ENCODE measurements at regions not wholly inside any gene's neighbourhood (a gene's known extent, or its start where the extent isn't known, plus 50 kb on each side); places are given as distances from the start of the nearest gene placed in this dataset.
"Not testable (repeated sequence)": the region's sequence is repeated elsewhere in the genome, so short reads cannot be mapped to it uniquely, and the experiment has no call there.

DNA sequence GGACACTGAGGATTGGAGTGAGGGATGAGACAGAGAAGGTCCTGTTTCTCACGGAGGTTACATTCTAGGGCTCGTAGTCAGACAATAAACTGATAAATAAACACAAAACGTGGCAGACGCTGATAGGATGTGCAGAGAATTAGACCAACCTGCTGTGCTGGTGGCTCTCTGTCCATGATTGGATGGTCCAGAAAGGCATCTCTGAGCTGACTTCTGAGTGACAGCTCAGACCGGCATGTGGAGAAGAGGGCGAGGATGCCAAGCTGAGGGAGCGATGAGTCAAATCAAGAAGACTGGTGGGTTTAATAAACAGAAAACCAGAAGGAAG lies 132.3 kb upstream of the TAF11L2 start:
- peak; percentile 82 for DNase-seq (ENCODE audit: low spot score)

DNA sequence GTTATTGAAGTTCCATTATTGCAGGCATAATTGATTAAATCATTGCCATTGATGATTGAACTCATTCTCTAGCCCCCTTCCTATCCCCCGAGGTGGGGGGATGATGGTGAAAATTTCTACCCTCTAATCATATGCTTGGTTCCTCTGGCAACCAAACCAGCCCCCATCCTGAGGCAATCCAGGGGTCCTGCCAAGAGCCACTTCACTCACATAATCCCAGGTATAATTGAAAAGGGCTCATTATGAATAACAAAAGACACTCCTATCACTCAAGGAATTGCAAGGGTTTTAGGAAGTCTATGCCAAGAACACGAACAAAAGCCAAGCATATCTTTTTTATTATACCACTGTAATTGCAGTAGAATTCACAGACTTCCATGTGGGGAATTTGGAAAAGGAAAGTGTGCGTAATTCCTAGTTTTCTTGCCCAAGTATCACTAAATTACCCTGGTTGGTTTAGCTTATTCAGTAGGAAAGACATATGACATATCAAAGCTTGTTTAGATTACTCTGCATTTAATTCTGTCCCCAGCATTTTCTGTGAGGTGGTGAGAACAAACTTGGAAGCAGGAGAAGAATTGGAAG lies 130.7 kb upstream of the TAF11L2 start:
- no peak for DNase-seq (ENCODE audit: low spot score)

DNA sequence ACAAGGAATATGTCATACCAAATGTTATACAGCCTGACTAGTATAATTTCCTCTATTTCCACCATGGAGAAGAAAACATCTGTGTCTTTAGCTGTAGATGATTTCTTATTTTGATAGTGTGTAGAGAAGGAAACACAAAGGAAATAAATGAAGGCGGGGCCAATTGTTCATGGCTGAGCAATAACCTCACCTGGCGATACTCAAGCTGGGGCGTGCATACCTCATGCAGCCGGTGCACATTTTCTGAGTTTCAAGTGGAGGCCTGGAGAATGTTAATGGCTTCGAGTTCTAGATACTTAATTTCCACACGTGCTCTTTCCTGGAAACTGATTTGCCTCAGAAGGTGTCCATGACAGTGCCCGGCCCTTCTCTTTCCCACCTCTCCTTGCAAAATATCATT lies 127.4 kb upstream of the TAF11L2 start:
- no peak for DNase-seq (ENCODE audit: low spot score)

DNA sequence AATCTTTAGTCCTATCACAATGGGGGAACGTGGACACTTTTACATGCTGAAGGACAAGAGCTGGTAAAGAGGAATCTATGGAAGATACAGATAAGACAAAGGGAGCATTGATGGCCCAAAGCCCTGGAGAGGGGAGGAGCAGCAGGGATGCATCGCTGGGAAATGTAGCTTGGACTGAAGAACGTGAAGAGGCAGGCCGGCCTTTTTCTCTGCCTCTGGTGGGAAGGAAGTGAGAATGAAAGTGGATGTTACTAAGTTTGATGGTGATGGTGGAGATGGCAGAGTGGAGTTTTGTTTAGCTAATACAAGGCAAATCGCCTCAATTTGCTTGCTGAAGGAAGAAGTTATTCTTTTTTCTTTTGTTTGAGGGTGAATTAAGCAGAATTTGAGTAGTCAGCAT lies 124.6 kb upstream of the TAF11L2 start:
- no peak for DNase-seq (ENCODE audit: low spot score)

DNA sequence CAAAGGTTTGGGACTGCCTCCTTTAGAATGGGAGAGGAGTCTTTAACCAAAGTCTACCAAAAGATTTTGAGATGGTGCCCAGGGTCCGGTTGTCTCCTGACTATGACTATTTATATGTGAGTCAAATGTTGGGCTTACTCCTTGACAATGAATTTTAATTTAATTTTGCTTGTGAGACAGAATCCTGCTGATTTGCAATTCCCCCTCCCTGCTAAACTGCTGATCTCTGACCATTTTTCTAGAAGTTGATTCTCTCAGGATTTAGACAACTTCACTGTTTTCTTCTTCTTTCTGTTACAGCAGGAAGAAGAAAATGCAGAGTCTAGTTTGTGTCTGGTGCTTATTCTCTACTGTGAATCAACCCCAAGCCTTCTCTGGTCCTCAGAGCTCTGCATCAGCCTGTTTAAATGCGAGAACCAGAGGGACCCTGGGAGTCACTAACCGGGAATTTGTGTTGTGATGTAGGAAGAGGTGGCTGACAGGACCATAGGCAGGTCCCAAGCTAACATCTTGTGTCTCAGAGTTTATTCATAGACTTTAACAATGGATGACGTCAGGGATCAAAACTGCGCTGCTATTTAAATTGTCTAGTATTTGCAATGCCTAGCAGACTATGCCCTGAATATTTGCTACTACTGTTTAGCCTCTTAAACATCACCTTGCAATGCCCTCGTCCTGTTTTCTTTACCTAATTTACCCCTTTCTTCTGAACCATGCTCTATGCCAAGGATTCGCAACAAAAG lies 124.0 kb upstream of the TAF11L2 start:
- no peak for DNase-seq (ENCODE audit: low spot score)

DNA sequence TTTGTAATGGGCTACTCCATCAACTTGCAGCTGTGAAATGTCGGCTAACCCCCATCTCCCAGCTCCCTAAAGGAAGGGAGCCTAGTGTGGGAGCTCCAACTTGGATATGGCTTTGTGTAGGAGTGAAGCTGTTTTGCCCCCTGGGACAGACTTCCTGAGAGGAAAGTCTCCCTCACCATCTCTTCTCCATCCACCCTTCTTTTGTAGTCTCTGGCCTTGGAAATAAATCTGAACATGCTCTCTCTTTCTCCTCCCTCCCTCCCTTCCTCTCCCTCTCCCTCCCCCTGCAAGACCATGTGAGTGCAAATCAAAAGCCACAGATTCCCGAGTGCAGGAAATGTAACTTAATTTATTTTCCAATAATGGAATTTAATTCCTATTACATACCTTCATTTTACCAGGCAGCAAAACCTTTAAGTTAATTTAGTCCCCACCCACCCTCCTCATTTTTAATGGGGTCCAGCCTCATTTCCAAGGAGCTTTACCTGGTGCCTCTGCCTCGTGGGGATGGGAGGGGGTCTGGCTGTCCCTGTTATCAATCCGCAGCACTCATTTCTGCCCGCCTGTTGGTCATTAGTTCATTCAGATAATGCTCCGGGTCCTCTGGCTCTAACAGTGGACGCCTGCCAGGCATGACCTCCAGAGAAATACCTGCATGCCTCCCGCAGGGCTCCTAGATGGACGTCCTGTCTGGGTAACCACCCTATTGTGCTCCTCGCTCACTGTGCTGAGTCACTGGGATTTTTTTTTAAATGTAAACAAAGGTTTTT lies 122.9 kb upstream of the TAF11L2 start:
- no peak for DNase-seq (ENCODE audit: low spot score)

DNA sequence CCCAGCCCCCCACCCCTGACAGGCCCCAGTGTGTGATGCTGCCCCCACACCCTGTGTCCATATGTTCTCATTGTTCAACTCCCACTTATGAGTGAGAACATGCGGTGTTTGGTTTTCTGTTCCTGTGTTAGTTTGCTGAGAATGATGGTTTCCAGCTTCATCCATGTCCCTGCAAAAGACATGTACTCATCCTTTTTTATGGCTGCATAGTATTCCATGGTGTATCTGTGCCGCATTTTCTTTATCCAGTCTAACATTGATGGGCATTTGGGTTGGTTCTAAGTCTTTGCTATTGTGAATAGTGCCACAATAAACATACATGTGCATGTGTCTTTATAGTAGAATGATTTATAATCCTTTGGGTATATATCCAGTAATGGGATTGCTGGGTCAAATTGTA lies 122.1 kb upstream of the TAF11L2 start:
- not testable (repeated sequence) for DNase-seq (ENCODE audit: low spot score)

DNA sequence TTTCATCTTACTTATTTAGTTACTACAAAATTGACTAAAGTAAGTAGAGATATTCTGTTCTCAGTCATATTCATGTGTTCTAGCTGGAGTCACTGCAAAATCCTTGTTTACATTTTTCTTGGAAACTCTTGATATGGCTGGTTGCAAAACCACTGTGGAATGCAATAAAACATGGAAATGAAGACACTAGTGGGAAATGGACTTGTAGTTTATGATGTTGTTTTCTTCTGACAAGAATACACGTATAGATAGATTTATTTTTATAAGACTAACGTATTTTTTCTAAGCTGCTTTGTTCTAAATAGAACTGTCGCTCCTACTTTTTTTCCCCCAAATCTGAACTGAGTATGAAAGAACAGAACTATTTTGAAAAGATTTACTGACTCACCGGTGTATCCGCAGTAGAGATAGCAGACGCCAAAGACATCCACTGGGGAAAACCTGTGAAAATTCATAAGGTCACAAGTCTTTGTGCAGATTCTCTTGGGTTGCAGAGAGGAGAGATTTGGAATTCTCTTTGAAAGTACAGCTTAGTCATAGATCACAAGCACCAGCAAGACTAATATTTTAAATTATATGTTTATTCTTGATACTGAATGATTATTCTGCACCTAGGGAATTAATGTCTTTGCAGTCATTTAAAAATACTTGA lies 119.6 kb upstream of the TAF11L2 start:
- DNase-seq (ENCODE audit: low spot score) = no peak

DNA sequence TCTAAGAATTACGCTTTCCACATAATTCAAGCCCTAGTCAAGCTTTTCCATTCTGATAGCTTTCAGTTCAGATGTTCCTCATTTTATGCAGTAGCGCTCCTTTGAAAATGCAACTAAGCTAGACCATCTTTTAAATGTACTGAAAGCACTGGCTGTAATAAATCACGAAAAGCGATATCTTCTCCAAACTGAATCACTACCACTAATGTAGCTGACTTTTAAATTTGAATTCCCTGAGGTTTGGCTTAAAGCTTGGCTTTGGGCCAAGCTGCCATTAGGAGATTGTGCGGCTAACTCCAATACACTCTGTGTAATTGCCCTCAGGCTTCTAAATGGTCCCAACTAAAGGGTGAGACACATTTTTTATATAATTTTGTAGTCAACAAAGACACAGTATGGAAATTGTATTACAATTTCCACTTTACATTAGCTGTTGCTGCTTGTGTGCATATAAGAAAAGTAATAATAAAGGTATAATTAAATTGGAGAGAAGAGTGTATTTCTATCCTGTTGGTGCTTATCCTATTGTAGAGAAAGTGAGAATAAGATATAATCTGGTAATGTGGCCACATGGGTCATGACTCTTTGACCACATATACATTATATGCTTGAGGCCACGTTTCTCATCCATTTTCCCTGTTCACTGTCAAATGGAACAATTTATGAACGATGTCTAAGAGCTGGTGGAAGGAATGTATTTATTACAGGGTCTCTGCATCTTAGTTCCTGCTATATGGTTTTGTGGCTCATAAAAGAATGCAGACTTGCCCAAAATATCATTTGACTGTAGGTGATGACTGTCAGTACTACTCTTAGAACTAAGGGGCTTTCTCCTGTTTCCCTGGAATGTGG lies 118.7 kb upstream of the TAF11L2 start:
- DNase-seq (ENCODE audit: low spot score) = no peak

DNA sequence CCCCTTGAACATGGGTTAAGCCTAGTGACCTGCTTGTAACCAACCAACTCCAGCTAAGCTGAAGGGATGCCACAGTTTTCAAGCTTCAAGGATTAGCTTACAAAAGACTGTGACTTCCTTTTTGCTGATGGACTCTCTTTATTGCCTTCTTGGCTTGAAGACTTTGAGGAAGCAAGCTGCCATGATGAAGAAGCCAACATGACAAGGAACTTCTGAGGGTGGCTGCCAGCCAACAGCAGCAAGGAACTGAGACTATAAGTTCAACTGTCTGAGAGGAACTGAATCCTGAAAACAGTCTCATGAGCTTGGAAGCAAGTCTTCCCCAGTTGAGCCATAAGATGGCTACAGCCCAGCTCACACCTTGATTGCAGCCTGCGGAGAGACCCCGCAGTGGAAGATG lies 116.1 kb upstream of the TAF11L2 start:
- no peak for DNase-seq (ENCODE audit: low spot score)

DNA sequence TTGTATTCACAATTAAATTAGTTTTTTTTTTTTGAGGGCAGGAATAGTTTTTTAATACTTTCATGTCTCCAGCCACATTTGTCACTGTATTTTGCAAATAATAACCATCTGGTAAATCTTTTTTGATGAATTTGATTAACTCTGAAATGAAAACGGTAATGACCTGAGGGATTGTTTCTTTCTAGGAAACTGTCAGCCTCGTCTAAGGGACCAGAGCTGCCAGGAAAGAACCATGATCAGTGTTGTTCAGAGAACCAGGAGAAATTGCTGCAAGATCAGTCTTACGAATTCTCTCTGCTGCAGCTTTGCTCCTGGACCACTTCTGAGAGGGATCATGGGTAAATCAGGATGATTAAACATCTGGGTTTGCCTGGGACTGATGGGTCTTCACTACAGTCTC lies 114.5 kb upstream of the TAF11L2 start:
- DNase-seq (ENCODE audit: low spot score) = no peak

DNA sequence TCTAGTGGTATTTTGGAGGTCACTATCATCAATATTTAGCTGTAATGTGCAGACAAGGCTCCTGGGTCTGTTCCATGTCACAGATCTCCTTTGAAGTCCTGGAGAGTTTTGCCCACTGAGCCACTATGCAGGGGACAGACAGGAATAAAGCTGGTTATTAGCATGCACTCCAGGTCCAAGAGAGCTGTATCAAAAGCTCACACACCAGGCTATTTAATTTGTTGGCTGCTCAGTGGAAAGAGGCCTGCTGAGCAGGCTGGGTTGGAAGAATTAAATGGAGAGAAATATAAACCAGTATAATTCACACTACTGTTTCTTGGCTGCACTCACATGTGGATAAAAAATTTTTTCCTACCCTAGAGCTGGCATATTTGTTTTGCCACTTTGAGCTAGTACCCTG lies 113.8 kb upstream of the TAF11L2 start:
- peak; percentile 3 for DNase-seq (ENCODE audit: low spot score)

DNA sequence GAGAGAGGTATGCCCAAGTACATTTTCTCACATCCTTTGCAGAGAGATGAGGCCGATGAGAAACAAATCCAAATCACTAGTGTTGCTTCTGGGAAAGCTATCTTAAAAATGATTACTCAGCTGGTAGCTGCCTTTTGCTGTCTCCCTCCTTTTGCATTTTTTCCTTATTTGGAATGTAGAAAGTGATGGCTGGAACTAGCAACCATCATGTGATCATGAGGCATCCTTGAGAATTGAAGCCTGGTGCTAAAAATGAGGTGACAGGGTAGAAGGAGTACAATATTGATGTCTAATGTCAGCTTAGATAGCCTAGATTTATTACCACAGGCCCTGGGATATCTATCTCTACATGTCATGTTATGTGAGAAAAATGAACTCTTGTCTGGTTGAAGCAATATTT lies 109.3 kb upstream of the TAF11L2 start:
- no peak for DNase-seq (ENCODE audit: low spot score)

DNA sequence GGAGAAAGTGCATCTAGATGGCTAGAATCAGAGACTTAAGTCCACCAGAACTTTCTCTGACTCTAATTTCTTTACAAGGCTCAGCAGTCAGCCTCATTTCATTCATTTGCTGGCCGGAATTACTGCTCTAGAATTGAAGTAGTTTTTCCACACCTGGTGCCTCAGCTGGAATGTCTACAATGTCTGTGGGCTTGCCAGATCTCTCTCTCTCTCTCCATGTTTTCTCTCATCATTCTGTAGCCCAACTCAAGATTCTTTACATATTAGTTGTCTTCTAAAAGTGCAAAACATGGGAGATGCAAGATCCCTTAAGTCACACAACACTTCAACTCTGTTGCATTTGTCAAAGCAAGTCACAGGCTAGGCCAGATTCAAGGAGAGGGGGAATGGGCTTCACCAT lies 103.9 kb upstream of the TAF11L2 start:
- DNase-seq (ENCODE audit: low spot score) = no peak

DNA sequence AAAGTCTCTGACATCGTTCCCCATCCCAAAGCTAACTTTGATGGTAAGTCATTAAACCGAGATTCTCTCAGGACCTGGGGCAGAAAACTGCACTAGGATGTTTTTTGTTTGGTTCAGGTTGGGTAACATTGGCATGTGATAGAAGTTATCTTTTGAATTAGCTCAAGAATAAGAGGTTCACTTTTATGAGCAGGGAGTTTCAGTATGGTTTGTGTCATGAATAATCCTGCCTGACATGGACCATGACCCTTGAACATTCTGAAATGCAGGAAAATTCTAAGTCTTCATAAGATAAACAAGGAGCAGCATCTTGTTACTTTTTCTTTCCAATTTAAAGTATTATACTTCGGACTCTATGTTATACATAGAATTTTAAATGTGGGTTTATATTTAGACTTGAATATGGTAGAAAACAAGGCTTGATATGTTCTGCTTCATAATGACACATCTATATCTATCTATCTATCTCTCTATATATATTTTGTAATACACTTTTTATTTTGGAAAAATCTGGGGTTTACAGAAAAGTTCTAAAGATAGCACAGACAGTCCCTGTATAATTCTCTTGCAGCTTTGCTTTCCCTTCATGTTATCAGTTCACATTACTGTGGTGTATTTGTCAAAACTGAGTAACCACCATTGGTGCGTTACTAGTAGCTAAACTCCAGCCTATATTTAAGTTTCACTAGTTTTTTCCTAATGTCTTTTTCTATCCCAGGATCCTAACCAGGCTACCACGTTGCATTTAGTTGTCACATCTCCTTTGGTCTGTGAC lies 102.7 kb upstream of the TAF11L2 start:
- no peak for DNase-seq (ENCODE audit: low spot score)

DNA sequence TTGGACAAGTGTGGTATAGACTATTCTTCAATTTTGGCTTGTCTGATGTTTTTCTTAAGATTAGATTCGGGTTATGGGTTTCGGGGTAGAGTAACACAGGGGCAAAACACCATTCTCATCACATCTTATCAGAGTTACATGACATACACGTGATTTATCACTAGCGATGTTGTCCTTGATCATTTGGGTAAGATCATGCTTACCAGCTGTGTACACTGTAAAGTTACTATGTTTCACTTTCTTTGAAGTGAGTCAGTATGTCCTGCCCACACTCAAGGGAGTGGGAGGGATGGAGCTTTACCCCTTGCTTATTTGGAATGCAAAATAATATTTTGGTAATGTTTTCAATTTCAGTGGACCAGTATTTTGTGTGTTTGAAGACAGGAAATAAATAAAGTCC lies 101.8 kb upstream of the TAF11L2 start:
- DNase-seq (ENCODE audit: low spot score) = no peak

DNA sequence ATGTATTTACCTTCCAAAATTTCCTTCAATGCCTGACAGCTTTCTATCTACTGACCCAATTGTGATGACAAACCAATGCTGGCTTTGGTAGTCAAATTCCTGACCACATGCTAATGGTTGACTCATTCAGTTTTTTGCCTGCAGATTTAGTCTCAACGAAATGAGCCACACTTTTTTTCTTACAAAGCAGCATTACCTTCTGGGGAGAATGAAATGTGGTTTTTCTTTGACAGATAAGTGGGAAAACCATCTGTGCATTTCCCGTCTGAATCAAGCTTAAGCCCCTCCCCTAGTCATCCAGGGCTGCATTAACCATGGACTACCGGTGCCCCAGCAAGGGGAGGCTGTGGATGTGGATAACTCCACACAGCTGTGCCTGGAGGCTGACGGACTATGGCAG lies 99.6 kb upstream of the TAF11L2 start:
- no peak for DNase-seq (ENCODE audit: low spot score)

DNA sequence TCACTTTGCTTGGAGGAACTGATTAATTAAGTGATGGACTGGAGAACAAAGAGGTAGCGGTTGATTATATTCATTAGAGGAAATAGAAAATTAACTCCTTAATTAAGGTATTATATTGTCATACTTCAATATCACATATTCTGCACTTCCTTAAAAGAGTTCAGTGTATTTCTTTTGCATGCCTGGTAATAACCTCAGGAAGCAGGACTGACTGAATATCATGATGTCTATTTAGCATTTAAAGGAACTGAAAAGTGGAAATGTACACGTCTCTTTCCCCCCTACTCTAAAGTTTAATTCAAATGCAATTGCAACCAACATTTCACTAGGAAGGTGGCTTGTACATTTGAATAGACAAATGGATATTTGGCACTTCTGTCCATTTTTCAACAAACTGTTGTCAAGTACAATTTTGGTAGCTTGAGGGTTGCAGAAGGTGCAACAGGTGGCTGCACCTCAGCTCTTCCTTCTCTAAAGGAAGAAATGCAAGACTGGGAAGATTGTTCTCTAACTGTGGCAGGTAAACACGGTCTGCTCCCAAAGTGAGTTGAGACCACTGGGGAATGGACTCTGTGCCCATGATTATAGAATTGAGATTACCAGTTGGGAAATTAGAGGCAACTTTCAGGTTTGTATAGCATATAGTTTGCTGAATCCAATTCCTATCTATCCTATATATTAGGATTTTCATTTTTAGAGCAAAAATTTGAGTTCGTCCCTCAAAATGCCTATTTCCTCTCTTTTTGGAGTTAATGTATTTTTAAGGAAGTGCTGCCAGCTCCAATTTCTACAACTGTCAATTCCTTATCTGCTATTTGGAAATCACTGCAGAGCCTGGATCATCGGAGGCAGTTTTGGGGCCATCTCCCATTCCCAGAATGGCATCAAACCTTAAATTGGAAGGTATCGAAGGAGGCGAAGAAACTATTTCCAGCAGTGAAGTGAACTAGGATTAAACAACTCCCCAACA lies 98.9 kb upstream of the TAF11L2 start:
- no peak for DNase-seq (ENCODE audit: low spot score)

DNA sequence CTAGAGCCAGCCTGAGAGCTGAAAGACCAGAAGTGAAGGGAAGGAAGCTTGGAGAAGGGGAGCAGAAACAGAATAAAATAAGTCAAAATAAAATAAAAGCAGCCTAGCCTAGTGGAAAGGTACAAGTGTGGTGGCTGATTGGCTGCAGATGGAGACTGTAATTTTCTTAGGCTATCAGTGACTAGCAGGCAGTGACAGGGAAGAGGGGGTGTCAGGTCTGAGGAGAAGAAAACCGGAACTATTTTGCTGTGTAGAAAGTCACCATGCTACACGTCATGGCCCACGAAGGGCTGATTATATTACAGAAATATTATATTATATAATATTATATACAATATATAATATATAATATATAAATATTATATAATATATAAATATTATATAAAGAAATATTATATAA lies 98.1 kb upstream of the TAF11L2 start:
- DNase-seq (ENCODE audit: low spot score) = no peak
